ENCODE measurements at regions not wholly inside any gene's neighbourhood (a gene's known extent, or its start where the extent isn't known, plus 50 kb on each side); places are given as distances from the start of the nearest gene placed in this dataset.

DNA sequence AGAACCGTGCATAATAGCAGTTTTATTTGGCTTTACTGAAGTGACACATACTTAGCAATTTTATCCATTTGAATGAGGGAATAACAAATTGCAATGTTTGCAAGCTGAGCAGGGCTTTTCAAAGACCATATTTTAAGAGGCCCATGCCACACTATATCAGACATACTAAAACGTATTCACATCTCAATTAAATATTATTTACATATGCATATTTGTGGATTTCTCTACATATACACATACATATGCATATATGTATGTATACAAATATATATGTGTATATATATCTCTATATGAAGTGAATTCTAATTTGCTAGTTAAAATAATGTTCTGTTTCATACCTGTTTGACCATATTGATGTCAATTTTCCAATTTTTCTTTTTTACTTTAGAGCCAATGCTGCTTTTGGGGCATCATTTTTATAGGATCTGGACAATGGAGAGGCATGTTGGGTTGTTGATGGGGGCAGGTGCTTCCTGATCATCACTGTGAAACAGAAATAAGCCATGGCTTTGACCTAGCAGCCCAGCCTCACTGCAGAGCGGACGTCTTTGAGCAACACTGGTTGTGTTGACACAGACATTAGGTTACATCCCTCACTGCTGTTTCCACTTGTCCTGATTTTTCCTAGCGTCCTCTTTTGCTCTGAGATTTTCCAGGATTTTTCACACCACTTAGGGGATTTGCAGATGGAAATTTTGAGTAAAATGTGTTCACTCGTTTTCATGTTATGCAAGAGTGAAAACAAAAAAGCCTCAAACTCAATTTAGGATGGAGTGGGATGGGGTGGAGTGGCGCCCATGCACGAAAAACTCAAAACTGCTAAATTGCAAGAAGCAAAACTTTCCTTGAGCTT lies 56.9 kb downstream of the RDH14 start (continued):
- TF ChIP-seq, protein P1, sequence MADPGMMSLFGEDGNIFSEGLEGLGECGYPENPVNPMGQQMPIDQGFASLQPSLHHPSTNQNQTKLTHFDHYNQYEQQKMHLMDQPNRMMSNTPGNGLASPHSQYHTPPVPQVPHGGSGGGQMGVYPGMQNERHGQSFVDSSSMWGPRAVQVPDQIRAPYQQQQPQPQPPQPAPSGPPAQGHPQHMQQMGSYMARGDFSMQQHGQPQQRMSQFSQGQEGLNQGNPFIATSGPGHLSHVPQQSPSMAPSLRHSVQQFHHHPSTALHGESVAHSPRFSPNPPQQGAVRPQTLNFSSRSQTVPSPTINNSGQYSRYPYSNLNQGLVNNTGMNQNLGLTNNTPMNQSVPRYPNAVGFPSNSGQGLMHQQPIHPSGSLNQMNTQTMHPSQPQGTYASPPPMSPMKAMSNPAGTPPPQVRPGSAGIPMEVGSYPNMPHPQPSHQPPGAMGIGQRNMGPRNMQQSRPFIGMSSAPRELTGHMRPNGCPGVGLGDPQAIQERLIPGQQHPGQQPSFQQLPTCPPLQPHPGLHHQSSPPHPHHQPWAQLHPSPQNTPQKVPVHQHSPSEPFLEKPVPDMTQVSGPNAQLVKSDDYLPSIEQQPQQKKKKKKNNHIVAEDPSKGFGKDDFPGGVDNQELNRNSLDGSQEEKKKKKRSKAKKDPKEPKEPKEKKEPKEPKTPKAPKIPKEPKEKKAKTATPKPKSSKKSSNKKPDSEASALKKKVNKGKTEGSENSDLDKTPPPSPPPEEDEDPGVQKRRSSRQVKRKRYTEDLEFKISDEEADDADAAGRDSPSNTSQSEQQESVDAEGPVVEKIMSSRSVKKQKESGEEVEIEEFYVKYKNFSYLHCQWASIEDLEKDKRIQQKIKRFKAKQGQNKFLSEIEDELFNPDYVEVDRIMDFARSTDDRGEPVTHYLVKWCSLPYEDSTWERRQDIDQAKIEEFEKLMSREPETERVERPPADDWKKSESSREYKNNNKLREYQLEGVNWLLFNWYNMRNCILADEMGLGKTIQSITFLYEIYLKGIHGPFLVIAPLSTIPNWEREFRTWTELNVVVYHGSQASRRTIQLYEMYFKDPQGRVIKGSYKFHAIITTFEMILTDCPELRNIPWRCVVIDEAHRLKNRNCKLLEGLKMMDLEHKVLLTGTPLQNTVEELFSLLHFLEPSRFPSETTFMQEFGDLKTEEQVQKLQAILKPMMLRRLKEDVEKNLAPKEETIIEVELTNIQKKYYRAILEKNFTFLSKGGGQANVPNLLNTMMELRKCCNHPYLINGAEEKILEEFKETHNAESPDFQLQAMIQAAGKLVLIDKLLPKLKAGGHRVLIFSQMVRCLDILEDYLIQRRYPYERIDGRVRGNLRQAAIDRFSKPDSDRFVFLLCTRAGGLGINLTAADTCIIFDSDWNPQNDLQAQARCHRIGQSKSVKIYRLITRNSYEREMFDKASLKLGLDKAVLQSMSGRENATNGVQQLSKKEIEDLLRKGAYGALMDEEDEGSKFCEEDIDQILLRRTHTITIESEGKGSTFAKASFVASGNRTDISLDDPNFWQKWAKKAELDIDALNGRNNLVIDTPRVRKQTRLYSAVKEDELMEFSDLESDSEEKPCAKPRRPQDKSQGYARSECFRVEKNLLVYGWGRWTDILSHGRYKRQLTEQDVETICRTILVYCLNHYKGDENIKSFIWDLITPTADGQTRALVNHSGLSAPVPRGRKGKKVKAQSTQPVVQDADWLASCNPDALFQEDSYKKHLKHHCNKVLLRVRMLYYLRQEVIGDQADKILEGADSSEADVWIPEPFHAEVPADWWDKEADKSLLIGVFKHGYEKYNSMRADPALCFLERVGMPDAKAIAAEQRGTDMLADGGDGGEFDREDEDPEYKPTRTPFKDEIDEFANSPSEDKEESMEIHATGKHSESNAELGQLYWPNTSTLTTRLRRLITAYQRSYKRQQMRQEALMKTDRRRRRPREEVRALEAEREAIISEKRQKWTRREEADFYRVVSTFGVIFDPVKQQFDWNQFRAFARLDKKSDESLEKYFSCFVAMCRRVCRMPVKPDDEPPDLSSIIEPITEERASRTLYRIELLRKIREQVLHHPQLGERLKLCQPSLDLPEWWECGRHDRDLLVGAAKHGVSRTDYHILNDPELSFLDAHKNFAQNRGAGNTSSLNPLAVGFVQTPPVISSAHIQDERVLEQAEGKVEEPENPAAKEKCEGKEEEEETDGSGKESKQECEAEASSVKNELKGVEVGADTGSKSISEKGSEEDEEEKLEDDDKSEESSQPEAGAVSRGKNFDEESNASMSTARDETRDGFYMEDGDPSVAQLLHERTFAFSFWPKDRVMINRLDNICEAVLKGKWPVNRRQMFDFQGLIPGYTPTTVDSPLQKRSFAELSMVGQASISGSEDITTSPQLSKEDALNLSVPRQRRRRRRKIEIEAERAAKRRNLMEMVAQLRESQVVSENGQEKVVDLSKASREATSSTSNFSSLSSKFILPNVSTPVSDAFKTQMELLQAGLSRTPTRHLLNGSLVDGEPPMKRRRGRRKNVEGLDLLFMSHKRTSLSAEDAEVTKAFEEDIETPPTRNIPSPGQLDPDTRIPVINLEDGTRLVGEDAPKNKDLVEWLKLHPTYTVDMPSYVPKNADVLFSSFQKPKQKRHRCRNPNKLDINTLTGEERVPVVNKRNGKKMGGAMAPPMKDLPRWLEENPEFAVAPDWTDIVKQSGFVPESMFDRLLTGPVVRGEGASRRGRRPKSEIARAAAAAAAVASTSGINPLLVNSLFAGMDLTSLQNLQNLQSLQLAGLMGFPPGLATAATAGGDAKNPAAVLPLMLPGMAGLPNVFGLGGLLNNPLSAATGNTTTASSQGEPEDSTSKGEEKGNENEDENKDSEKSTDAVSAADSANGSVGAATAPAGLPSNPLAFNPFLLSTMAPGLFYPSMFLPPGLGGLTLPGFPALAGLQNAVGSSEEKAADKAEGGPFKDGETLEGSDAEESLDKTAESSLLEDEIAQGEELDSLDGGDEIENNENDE (IDR thresholded peaks at IDR 0.05; ENCODE audit: insufficient replicate concordance, low read length) = no peak
- TF ChIP-seq SUZ12 (IDR thresholded peaks at IDR 0.05; ENCODE audit: low read length) (no peak), HDAC6 (IDR thresholded peaks at IDR 0.05; ENCODE audit: low read depth, low read length) (no peak)
